Activated T-cell treated with anti-CD3 and anti-CD28 coated beads for 4 hours (primary cell): ENCODE measurements at regions not wholly inside any gene's neighbourhood (a gene's known extent, or its start where the extent isn't known, plus 50 kb on each side); places are given as distances from the start of the nearest gene placed in this dataset.

ENCODE experiments used
- DNase-seq: peaks from one replicate; pipeline ENCODE4 v3.0.0-alpha.2; 2020

DNA sequence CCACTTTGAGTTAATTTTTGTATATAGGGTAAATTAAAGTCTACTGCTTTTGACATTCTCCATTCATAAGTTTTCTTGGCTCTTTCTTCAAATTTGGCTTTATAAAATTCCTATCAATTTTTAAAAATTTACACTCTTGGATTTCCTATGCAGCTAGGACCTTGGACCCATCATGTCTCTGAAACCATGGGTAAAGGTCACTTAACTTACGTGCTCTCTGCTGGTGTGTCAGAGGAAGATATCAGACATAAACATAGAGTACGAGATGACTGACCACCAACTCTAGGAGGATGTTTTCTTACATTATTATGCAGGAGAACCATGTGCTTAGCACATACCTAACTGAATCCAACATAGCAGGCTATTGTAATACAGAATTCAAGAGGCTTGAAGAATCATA lies 62.5 kb upstream of the C1GALT1C1 start:
- no peak for DNase-seq

DNA sequence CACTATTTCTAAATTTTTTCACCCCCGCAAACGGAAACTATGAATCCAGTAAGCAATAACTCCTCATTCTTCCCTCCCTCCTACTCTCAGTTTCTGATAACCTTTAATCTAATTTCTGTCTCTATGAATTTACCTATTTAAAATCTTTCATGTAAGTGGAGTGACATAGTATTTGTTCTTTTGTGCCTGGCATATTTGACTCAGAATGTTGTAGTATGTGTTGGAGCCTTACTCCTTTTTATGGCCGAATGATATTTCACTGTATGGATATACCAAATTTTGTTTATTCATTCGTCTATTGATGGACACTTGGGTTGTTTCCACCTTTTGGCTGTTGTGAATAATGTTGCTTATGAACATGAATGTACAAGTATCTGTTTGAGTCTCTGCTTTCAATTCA lies 61.1 kb upstream of the C1GALT1C1 start:
- DNase-seq: no peak

DNA sequence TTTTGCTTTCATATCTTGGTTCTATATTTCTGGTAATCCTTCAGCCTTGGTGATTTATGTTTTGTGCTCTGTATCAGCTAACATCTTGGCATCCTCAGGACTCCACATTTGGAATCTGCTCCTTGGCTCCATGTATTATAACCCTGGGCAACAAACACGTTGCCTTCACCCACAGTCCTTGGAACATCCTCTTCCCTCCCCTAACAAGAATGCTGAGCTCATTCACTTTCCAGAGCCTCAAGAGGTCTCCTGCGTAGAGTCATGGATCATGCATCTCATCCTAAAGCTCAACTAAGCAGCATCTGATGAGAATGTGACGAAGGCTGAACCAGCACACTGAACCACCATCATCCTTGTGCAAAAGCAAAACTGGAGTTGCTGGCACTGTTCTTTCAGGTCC lies 60.5 kb upstream of the C1GALT1C1 start:
- DNase-seq: no peak

DNA sequence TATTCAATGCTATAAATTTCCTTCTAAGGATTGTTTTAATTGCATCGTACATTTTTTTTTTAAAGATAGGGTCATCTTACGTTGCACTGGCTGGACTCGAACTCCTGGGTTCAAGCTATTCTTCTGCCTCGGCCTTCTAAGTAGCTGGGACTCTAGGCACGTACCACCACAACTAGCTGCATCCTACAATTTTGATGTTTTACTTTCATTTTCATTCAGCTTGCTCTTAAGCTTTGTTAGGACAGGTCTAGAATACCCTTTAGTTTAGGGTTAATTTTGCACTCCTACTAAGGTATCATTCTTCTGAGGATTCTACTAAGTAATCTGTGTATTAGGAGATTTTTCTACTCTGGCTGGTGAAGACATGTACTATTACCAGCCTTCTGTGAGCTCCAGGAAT lies 50.2 kb upstream of the C1GALT1C1 start:
- no peak for DNase-seq
